Left ventricle myocardium inferior (tissue), 1 donor: ENCODE measurements at regions not wholly inside any gene's neighbourhood (a gene's known extent, or its start where the extent isn't known, plus 50 kb on each side); places are given as distances from the start of the nearest gene placed in this dataset.
A peak's percentile ranks its signal among the peaks of the same experiment; 100 is the strongest.
"Not testable (repeated sequence)": the region's sequence is repeated elsewhere in the genome, so short reads cannot be mapped to it uniquely, and the experiment has no call there.

ENCODE experiments used
- DNase-seq: peaks from one replicate; pipeline ENCODE4 v3.0.0-alpha.2; 2020
- H3K27ac ChIP-seq: fragments of 200-600 bp; replicated peaks from 2 replicates; pipeline ENCODE4 v1.8.0; 2021
- H3K27me3 ChIP-seq: fragments of 200-600 bp; 2 replicates; pipeline ENCODE4 v1.8.0; 2021; ENCODE audit warnings: low read depth
- H3K36me3 ChIP-seq: fragments of 200-600 bp; 2 replicates; pipeline ENCODE4 v1.8.0; 2021
- H3K4me1 ChIP-seq: fragments of 200-600 bp; 2 replicates; pipeline ENCODE4 v1.8.0; 2021
- H3K4me3 ChIP-seq: fragments of 200-600 bp; 2 replicates; pipeline ENCODE4 v1.8.0; 2021; ENCODE audit warnings: mild to moderate bottlenecking, moderate library complexity
- H3K9me3 ChIP-seq: fragments of 200-600 bp; replicated peaks from 2 replicates; pipeline ENCODE4 v1.8.0; 2021
- CTCF ChIP-seq: fragments of 200-600 bp; IDR thresholded peaks from 2 replicates; pipeline ENCODE4 v1.8.0; 2021; ENCODE audit warnings: antibody characterized with exemption, mild to moderate bottlenecking, borderline replicate concordance
- intact Hi-C: fragments of 100-400 bp; cut with micrococcal nuclease; formaldehyde crosslinking; loops from one replicate; pipeline ENCODE4 v1.11.0; 2022
- donor health status: DM: no; HTN: yes; CAD: no; lungs with severe emphysema.

GRCh38 chr12:67892259-67893021 lies 96.8 kb upstream of the IFNG-AS1 start:
- intact Hi-C loops = no loop called here
- Histone ChIP-seq H3K4me3 (no peak overlapping the region), H3K9me3 (no peaks in the 10 kb centered on the region), H3K27ac (no peak overlapping the region), H3K36me3 (no peaks in the 10 kb centered on the region), H3K27me3 (no peaks in the 10 kb centered on the region), H3K4me1 (peaks cover 10% of the 10 kb centered on the region)
- TF ChIP-seq CTCF = no peak
- DNase-seq = no peak

- H3K27ac ChIP-seq = no peak overlapping the region
- intact Hi-C loops = no loop called here
Observed at GRCh38 chr12:67893022-67893580, 96.1 kb upstream of the IFNG-AS1 start.

GRCh38 chr12:67900418-67900817 lies 88.8 kb upstream of the IFNG-AS1 start:
- H3K27ac ChIP-seq, DNase-seq, H3K4me3 ChIP-seq, H3K36me3 ChIP-seq, H3K4me1 ChIP-seq, intact Hi-C loops, H3K9me3 ChIP-seq, H3K27me3 ChIP-seq: not testable (repeated sequence)

More at GRCh38 chr12:67893022-67893580, 96.1 kb upstream of the IFNG-AS1 start:
- no peak for TF ChIP-seq CTCF
- DNase-seq = no peak
- Histone ChIP-seq H3K4me1 (peaks cover 9% of the 10 kb centered on the region), H3K36me3 (no peaks in the 10 kb centered on the region), H3K4me3 (no peak overlapping the region), H3K9me3 (no peaks in the 10 kb centered on the region), H3K27me3 (no peaks in the 10 kb centered on the region)

- no peak for DNase-seq
- H3K36me3 ChIP-seq = no peaks in the 10 kb centered on the region
- TF ChIP-seq CTCF = no peak
- no peak overlapping the region for H3K4me3 ChIP-seq
- no peak overlapping the region for H3K27ac ChIP-seq
- peaks cover 5% of the 10 kb centered on the region for H3K4me1 ChIP-seq
- intact Hi-C loops = no loop called here
- peaks cover 3% of the 10 kb centered on the region for H3K9me3 ChIP-seq
- H3K27me3 ChIP-seq = no peaks in the 10 kb centered on the region
Observed at GRCh38 chr12:67909091-67909531, 80.1 kb upstream of the IFNG-AS1 start.

- no peak for TF ChIP-seq CTCF
- H3K4me3 ChIP-seq = no peak overlapping the region
- no peaks in the 10 kb centered on the region for H3K36me3 ChIP-seq
- H3K4me1 ChIP-seq = peaks cover 5% of the 10 kb centered on the region
- H3K27ac ChIP-seq = peak overlapping the region; percentile 89
- peaks cover 3% of the 10 kb centered on the region for H3K9me3 ChIP-seq
- no peaks in the 10 kb centered on the region for H3K27me3 ChIP-seq
- intact Hi-C loops = no loop called here
- no peak for DNase-seq
Observed at GRCh38 chr12:67909681-67910080, 79.6 kb upstream of the IFNG-AS1 start.
